G401.6 (cell line): ENCODE measurements at regions not wholly inside any gene's neighbourhood (a gene's known extent, or its start where the extent isn't known, plus 50 kb on each side); places are given as distances from the start of the nearest gene placed in this dataset.

Experiments used
- FAIRE-seq: peaks from 2 replicates; lab custom pipeline; 2012; peaks lifted over from hg19 to GRCh38; lab: Jason Lieb, UNC

- FAIRE-seq: no peak
Measured at GRCh38 chr7:17521437-17521836, 223.0 kb downstream of the AHR start.

DNA sequence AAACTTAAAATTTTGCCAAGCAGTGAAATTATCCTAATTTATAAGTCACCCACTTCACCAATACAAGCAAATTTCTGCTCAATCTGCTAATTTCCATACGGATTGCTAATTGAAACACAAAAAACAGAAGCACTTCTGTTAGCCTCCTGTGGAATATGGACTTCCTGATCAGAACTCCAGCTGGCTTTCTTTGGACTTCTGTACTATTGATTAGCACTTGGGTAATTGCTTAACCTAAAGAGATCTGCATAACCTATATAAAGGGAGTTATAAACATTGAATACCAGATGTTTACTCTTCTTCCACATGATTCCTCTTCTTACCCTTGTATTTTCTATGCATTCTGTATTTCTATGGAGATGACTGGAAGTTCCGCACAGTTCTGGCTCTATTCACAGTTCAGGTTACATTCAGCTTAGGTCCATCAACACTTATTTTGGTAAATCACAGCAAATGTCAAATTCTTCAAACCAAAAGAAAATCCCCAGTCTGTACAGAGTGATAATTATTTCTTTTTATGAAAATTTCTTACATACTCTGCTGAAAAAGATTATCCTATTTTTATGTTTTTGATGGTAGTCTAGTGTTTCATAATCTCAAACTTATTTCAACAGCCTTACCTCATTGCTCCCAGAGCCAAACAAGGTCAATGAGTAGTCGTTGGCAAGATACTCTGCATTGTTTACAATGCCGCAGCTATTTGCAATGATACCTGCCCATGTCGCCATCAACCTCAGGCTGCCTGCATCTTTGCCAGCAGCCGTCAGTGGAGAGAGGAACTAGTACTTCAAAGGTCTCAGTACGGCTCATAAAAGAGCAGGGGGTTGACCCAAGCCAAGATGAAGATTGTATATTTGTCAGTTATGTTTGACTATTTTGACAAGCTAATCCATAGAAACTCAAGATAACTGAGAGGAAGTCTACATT, 225.6 kb downstream of the AHR start:
- FAIRE-seq: no peak

- FAIRE-seq: no peak
Measured at GRCh38 chr7:17524746-17525145, 226.3 kb downstream of the AHR start.

DNA sequence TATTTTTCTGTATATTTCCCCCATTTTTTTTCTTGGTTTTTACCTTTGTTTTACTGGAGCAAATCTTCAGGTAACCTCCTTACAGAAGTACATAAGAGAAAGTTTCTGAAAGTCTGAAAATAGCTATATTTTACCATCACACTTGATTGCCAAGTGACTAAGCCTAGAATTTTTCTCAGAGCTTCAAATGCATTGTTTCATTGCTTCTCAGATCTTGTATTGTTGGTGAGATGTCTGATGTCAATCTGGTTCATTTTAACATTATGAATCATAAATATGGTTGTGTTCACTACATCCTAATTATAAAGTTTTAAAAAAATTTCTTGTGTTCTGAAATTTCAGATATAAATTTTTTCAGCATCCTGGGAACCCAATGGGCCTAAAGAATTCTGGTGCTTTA, 228.2 kb downstream of the AHR start:
- FAIRE-seq: no peak

- FAIRE-seq: no peak
Measured at GRCh38 chr7:17528636-17529035, 230.2 kb downstream of the AHR start.

DNA sequence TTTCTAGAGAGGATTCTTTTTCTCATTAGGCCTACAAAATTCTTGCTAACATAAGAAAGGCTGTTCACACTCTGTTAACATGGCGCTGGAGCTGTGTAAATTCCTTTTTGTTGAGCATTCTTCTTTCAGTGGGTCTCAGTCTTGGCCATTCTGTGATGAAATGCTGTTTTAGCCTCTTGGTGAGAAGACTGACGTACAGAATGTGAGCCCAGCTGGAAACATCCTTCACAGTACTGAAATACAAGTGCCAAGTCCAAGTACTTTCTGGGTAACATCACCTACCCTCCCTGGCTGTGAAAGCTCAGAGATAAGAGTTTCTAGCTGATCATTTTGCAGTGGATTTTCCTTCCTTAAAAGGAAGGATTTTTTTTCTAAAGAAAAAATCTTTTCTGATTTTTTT, 231.8 kb downstream of the AHR start:
- no peak for FAIRE-seq

- FAIRE-seq: peak; percentile 36
Measured at GRCh38 chr7:17530741-17531421, 232.4 kb downstream of the AHR start.

GRCh38 chr7:17532861-17533404, 234.5 kb downstream of the AHR start:
- FAIRE-seq: no peak

GRCh38 chr7:17534348-17534747, 235.9 kb downstream of the AHR start:
- no peak for FAIRE-seq

DNA sequence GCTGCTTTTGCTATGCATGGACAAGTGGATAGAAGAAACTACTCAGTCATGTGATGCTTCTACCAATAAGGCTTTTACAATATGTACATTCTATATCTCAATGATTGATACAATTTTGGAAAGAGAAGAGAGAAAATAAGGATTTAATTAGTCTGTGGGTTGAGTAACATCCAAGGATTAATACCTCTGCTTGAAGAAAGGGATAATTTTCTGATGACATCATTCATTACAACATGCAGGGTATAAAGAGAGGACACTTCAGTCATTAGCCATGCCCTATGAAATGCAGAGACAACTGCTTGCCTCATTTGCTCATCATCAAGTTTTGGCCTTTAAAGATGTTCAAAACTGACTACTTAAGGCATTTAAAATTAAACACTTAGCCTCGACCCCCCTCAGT, 237.3 kb downstream of the AHR start:
- FAIRE-seq: no peak

DNA sequence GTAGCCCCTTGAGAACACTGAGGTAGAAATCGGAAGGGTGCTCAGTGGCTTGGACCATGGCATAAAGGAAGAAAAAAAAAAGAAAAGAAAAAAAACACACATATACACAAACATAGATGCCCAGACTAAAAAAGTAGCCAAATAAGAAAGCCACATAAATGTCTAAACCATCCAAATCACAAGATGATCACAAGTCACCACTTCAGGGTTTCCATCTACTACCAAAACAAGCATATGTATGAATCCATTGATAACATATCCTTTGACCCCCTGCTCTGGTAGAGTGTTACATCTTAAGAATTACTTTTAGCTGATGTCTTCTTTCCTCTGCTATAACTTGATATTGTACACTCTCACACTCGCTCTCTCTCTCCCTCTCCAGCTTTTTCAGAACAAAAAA, 245.9 kb downstream of the AHR start:
- FAIRE-seq: no peak

DNA sequence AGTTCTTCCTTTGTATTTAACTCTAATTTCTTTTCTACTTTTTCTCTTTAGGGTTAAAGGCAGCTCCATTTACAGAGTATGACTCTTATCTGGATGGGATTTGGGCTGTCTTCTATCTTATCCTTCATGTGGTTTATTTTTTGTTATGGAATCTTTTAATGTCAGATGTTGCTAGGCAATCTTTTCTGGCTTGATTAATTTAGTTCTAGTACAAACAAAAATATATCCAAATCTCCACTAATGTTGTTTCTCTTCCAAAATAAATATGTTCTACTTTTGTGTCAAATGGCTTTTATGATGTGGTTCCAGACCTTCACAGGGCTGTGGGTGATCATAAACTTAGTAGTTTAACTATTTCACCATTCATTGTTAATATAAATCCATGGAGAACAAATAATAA, 246.9 kb downstream of the AHR start:
- FAIRE-seq: no peak

GRCh38 chr7:17546189-17546588, 247.7 kb downstream of the AHR start:
- no peak for FAIRE-seq

DNA sequence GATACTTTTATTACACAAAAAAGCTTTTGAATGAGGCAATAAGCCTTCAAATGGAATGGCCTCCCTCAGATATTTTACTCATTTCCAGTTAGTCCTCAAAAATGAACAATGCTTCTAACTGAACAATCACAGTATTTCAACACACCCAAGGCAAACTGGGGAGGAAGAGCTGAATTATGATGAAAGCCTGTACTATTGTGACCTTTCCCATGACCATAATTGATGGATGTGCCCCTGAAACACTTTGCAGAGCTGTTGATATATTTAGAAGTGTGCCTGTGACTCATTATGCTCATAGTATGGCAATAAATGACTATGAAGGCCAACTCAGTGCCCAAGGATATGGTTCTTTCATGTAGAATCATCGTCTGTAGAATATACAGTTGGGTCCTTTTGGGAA, 248.1 kb downstream of the AHR start:
- no peak for FAIRE-seq

DNA sequence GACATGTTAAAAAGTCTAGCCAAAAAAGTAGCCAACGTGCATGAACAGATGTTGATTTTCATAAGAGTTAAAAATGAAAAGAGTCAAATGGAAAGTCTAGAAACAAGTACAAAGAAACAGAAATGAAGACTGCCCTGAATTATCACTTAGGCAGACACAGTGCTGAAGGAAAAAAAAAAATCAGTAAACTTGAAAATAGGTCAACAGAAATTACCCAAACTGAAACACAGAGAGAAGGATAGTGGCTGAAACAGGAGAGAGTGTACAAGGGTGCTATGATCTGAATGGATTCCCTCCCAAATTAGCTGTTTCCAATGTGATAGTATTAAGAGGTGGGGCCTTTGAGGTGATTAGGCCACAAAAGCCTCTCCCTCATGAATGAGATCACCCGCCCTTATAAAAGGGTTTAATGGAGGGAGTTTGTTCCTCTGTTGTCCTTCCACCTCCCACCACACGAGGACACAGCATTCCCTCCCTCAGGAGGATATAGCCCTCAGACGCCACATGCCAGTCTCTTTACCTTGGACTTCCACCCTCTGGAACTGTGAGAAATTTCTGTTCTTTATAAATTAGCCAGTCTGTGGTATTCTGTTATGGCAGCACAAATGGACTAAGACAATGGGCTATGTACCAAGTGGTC, 249.7 kb downstream of the AHR start:
- no peak for FAIRE-seq

DNA sequence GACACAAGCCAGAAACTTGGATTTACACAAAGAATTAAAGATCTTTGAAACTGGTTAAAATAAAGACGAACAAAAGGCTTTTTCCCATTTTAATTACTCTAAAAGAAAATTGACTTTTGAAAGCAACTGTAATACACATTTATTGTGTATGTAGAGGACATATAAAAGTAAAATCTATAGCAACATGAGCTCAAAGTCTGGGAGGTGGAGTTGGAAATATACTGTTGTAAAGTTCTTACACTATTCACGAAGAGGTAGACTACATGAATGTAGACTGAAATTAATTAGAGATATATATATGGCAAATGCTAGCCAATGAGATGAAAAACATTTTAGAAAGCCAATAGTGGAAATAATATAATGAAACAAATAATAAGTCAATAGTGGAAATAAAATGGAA, 251.0 kb downstream of the AHR start:
- FAIRE-seq: no peak

DNA sequence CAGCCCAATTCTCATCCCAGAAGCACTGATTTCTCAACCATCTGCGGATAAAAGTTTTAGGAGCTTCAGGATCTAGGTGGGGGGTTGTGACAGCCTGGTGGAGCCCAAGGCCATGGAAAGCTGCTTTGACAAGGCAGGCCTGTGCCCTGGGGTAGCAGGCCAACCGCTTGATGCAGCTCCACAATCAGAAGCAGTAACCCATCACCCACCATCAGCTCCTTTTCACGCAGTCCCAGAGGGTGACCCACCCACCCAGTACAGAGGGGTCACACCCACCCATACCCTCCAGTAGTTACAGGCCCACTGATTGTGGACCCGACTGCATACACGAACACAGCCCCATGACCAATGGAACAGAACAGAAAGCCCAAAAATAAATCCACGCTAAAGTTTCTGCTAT, 253.9 kb downstream of the AHR start:
- no peak for FAIRE-seq

DNA sequence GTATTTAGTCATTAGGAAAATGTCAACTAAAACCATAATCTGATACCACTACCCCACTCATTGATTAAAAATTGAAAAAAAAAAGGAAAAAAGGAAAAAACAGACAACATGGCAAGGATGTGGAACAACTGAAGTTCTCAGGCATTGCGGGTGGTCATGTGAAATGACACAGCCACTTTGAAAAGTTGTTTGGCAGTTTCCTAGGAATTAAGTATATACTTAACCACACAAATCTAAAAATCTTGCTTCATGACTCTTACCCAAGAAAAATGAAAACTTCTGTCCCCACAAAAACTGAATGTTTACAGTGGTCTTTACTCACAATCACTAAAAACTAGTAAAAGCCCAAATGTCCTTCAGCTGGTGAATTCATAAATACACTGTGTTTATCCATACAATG, 254.5 kb downstream of the AHR start:
- FAIRE-seq: no peak

GRCh38 chr7:17554341-17555015, 256.0 kb downstream of the AHR start:
- FAIRE-seq: no peak

DNA sequence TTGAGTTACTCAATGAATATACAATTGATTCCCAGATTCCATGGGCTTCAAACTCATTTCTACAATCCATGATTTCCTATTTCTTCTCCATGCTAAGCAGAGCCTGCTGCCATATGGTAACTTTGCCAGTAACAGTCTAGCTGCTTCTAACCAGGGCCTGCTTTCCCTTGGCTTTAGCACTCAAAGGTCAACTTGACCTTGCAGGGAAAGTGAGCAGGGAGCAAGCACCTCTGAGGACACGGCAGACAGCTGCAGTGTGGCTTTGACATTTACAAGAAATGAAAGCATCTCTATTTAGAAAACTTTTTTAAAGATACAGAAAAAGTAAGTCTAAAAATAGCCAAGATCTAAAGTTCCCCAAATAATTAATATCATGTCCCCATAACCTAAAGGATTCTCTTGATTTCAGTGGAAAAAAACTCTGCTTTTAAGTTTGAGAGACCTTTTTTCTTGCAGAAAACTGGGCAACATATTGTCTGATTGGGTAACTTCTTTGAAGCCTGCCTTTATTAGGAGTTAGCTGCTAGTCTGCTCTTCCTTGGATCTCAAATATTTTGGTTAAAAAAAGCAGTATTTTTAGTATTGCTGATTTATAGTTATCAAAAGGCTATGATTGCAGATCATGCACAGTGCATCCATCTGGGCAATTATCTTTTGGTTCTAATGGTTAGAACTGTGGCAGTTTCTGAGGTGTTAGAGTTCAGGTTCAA, 257.9 kb downstream of the AHR start:
- FAIRE-seq: no peak

DNA sequence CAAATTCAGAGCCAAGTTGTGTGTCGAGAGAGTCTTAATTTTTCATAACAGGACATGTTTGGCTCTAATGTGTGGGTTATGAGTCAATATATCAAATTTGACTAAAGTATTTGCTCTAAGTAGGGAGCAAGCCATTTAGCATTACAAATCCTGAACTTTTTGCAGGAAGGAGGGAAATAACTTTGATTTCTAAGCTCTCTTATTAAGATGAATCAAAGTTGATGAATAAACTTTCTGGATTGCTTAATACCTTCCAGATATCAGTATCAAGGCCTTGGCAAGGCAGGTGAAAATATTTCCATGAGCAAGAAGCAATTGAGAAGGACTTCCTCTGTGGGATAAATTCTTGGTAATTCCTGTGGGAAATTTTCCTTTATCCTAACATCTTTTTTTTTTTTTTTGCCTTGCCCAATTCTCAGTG, 258.8 kb downstream of the AHR start:
- no peak for FAIRE-seq

GRCh38 chr7:17558135-17558534, 259.7 kb downstream of the AHR start:
- no peak for FAIRE-seq
